ENCODE measurements at regions not wholly inside any gene's neighbourhood (a gene's known extent, or its start where the extent isn't known, plus 50 kb on each side); places are given as distances from the start of the nearest gene placed in this dataset.

DNA sequence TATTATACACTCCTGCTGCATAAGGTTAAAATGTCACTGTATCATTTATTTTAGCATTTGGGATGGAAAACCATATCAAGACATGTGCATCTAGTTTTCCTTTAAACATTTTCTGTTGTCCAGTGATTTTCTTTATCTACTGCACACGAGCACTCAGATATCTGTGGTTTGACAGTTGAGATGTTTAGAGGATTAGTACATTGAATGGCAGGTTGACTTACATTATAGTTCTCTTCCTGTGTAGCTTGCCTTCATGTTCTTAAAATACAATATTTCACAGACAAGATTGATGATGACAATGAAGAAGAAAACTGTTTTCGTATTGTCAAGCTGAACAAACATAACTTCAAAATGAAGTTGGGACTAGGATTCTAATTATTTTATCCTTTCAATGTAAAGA, 2378.4 kb upstream of the WWC1 start:
- DNase-seq (ENCODE audit: extremely low read depth, low read depth, low spot score) = no peak

DNA sequence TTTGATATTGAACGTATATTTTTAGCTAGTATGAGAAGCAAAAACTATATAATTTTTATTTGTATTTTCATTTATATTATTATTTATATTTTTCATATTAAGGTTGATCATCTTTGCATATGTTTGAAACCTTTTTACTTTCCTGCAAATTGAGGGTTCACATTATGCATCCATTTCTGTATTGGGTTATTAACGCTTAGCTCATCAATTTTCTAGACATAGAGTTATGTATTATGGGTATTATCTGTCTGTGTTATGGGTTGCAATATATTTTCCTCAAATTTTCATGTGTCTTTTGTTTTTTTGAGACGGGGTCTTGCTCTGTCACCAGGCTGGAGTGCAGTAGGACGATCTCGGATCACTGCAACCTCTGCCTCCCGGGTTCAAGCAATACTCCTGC, 2377.0 kb upstream of the WWC1 start:
- DNase-seq (ENCODE audit: extremely low read depth, low read depth, low spot score) = no peak

GRCh38 chr5:165919196-165919595, 2372.2 kb upstream of the WWC1 start:
- DNase-seq (ENCODE audit: extremely low read depth, low read depth, low spot score) = no peak

DNA sequence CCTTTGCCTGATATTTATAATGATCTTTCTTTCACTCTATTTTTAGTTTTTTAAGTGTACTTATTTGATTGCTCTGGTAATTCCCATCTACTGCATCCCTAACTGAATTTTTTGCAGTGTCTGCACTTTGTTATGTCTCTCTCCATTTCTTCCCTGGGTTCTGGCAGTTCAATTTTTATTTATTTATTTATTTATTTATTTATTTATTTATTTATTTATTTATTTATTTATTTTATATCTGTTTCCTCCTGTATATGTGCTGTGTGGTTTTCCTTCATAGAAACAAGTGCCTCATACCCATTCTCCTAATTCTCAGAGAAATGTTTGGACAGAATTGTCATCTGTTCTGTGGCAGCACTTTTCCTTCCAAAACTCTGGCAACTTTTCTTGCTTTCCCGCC, 2370.8 kb upstream of the WWC1 start:
- DNase-seq (ENCODE audit: extremely low read depth, low read depth, low spot score) = no peak

- DNase-seq (ENCODE audit: extremely low read depth, low read depth, low spot score) = no peak
Measured at GRCh38 chr5:165928971-165929370, 2362.5 kb upstream of the WWC1 start.

- no peak for DNase-seq (ENCODE audit: extremely low read depth, low read depth, low spot score)
Measured at GRCh38 chr5:165940541-165940940, 2350.9 kb upstream of the WWC1 start.

DNA sequence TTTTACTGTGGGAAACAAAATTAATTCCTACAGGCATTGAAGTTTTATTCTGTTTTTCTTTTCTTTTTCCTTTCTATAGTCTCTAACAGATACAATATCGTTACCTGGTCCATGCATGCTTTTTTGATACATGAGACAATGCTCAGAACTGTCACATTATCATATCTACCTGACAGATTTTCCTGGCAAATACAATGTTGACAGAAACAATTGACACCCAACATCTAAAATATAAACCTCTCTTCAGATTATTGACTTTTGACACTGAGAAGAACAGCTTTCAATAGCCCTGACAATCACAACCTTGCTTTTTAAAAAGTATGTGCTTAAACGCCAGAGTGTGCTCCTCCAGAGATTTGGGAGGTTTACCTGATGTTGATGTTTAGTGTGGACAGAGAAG, 2334.6 kb upstream of the WWC1 start:
- no peak for DNase-seq (ENCODE audit: extremely low read depth, low read depth, low spot score)

DNA sequence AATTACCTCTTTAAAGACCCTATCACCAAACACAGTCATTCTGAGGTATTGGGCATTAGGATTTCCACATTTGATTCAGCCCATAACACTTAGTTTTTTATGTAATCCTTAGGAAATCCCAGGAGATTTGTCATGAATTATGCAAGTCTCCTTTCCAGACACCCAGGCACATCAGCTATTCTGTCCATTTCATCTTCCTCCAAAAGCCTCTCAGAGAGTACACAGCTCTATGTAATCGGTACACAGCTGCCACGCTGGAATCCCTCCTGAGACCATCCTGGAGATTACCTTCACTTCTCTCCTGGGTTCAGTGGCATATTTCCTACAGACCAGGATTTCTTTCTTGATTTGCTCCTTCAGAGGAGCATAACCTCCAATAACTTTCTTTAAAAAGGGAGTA, 2309.8 kb upstream of the WWC1 start:
- no peak for DNase-seq (ENCODE audit: extremely low read depth, low read depth, low spot score)

DNA sequence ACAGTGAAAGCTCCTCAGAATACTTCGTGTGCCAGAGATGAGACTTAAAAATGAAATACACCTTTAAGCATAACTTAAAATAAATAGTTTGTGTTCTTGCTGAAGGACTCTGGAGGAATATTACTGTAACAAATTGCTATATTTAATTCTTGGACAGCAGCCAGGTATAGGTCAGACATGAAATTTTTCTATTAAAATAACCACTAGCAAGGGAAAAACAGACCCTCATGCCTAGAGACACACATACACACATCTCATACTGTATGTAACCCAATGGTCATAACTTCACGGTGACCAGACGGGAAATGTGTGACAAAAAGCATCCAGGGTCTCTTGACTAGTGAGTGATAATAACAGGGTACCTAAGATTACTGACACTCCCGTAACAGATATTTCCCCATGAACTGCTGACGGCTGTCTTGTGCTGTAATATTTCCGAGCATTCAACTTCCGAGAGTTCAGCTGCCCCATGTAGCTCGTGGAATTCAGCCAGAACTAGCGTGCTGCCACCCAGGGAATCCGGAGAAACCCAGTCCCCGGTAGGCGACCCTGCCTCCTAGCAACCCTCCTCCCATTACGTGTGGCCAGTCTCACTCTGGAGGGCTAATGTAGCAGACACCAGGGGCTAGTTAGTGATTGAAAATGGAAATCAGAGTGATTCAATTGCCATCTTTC, 2295.1 kb upstream of the WWC1 start:
- no peak for DNase-seq (ENCODE audit: extremely low read depth, low read depth, low spot score)

DNA sequence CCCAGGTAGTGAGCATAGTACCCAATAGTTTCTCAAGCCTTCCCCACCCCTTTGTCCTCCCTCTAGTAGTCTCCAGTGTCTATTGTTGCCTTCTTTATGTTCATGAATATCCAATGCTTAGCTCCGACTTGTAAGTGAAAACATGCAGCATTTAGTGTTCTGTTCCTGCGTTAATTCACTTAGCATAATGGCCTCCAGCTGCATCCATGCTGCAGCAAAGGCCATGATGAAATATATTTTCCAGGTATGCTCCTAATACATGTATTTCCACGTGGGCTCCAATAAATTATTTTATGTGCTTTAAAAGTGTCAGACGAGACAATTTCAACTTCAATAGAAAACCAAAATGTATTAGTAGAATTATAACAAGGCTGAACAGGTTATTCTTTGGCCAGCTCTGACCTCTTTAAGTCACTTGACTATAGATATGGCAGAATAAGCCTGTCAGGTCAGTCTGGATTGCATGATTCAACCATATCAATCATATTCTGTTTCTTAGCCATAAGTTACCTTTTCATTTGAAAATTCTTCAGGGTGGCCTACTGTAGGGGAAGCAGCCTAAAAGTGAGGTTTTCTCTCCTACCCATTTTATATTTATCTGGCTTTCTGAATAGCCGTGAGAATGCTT, 2291.6 kb upstream of the WWC1 start:
- no peak for DNase-seq (ENCODE audit: extremely low read depth, low read depth, low spot score)

GRCh38 chr5:166004006-166004405, 2287.4 kb upstream of the WWC1 start:
- no peak for DNase-seq (ENCODE audit: extremely low read depth, low read depth, low spot score)

GRCh38 chr5:166013415-166013814, 2278.0 kb upstream of the WWC1 start:
- no peak for DNase-seq (ENCODE audit: extremely low read depth, low read depth, low spot score)

- DNase-seq (ENCODE audit: extremely low read depth, low read depth, low spot score) = no peak
Measured at GRCh38 chr5:166014256-166014655, 2277.2 kb upstream of the WWC1 start.

DNA sequence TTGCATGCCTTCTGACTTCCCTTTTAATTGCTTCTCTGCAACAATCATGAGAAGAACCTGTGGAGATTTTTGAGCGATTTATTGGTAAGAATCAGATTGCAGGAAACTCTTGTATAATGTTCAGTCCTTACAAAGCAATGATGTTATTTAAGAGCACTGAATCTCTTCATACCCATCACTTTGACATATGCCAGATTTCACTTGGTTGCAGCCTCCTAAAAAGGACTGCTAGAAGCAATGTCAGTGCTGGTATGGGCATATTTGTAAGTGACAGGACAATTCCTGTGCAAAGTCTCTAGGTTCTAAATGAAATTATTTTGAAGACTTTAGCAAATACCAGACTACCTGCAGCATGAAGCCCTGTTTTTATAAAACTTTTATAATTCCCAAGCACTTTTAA, 2272.7 kb upstream of the WWC1 start:
- no peak for DNase-seq (ENCODE audit: extremely low read depth, low read depth, low spot score)

GRCh38 chr5:166022065-166022464, 2269.4 kb upstream of the WWC1 start:
- no peak for DNase-seq (ENCODE audit: extremely low read depth, low read depth, low spot score)

GRCh38 chr5:166024970-166025369, 2266.5 kb upstream of the WWC1 start:
- no peak for DNase-seq (ENCODE audit: extremely low read depth, low read depth, low spot score)

- no peak for DNase-seq (ENCODE audit: extremely low read depth, low read depth, low spot score)
Measured at GRCh38 chr5:166027582-166027981, 2263.9 kb upstream of the WWC1 start.

DNA sequence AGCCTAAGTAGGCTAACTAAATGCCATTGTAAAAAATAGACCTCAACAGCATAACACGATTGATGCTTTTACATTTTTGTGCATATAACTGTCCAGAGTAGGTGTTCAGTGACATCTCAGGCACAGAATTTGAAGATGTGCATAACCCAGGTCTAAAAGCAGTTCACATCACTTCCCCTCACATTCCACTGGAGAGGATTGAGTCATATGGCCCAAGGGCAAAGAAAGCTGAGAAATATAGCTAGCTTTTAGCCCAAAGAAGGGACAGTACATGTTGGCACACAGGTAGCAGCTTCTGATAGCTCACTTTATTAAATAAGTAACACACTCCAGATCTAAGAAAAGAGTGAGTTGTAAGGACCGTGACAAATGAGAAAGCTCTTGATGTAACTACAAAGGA, 2259.5 kb upstream of the WWC1 start:
- no peak for DNase-seq (ENCODE audit: extremely low read depth, low read depth, low spot score)

DNA sequence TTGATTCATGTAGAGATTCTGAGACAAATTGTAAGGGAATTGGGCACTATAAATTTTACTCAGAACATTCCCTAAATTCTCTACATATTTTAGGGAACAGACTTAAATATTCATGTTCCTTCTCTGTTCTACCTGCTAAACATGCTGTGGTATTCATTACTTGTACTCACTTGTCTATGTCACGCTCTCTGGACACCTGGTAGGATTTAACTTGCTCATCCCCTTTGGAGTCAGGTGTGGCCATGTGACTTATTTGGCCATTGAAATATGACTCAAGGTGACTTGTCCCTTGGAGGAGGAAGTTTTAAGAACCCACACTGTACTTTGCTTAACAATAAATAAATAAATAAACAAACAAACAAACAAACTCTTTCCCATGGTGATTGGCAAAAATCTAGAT, 2258.8 kb upstream of the WWC1 start:
- DNase-seq (ENCODE audit: extremely low read depth, low read depth, low spot score) = no peak

GRCh38 chr5:166045961-166046360, 2245.5 kb upstream of the WWC1 start:
- no peak for DNase-seq (ENCODE audit: extremely low read depth, low read depth, low spot score)

DNA sequence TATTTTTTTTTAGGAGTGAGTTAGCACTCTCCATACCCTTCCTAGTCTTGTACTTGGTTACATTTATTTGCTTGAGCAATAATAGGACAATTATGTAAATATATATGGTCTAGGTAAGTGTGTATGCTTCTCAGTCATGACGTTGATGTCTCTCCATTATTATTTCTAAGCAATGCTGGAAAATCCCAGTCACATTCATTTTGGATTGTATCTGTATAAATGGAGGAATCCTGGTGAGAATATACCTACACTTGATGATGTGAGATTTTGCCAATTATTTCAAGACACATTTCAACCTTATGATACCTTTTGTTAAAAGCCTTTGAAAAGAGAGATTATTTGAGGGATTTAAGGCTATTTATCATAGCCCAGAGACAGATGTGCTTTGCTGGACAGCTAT, 2244.5 kb upstream of the WWC1 start:
- no peak for DNase-seq (ENCODE audit: extremely low read depth, low read depth, low spot score)

- no peak for DNase-seq (ENCODE audit: extremely low read depth, low read depth, low spot score)
Measured at GRCh38 chr5:166050531-166050930, 2240.9 kb upstream of the WWC1 start.

DNA sequence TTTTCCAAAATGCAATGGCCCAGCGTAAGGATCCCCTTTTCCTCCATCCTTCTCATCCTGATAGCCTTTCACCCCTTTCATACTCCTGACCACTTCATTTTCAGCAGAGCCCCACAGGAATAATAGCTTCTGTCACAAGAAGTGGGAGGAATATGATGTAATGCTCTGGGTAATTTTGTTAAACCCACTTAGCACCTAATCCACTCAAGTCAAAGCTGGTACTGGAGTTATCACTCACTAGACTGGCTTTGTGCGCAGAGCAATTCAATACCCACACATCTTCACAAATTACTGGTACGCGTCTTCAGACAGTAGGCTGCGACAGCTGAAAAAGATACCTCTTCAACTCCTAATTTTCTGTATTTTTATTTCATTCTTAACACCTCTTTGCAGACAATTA, 2232.8 kb upstream of the WWC1 start:
- DNase-seq (ENCODE audit: extremely low read depth, low read depth, low spot score) = no peak
